Mesothelial cell of epicardium (in vitro differentiated cells): ENCODE measurements at regions not wholly inside any gene's neighbourhood (a gene's known extent, or its start where the extent isn't known, plus 50 kb on each side); places are given as distances from the start of the nearest gene placed in this dataset.

Source experiments
- DNase-seq, 2 experiments: peaks; one replicate each; pipeline ENCODE4 v3.0.0; 2021; ENCODE audit warnings: low spot score in 2 of 2; ENCODE audit not compliant: unreplicated experiment in 2 of 2
- H3K27ac Mint-ChIP-seq: 2 replicates; pipeline ENCODE4 v1.8.0; 2021; ENCODE audit warnings: mixed read lengths
- H3K27me3 Mint-ChIP-seq: 2 replicates; pipeline ENCODE4 v1.8.0; 2021; ENCODE audit warnings: low read depth, mixed read lengths
- H3K36me3 Mint-ChIP-seq: 2 replicates; pipeline ENCODE4 v1.8.0; 2021; ENCODE audit warnings: mixed read lengths
- H3K4me1 Mint-ChIP-seq: 2 replicates; pipeline ENCODE4 v1.8.0; 2021; ENCODE audit warnings: mixed read lengths
- H3K4me3 Mint-ChIP-seq: 2 replicates; pipeline ENCODE4 v1.8.0; 2021; ENCODE audit warnings: mild to moderate bottlenecking, moderate library complexity, mixed read lengths
- H3K9me3 Mint-ChIP-seq: 2 replicates; pipeline ENCODE4 v1.8.0; 2021; ENCODE audit warnings: mixed read lengths
- TF ChIP-seq, protein P1 (sequence below): fragments of 200-600 bp; sonication (generic); IDR thresholded peaks from one replicate; pipeline ENCODE4 v1.5.0; 2021; ENCODE audit warnings: antibody characterized with exemption; ENCODE audit not compliant: unreplicated experiment

DNA sequence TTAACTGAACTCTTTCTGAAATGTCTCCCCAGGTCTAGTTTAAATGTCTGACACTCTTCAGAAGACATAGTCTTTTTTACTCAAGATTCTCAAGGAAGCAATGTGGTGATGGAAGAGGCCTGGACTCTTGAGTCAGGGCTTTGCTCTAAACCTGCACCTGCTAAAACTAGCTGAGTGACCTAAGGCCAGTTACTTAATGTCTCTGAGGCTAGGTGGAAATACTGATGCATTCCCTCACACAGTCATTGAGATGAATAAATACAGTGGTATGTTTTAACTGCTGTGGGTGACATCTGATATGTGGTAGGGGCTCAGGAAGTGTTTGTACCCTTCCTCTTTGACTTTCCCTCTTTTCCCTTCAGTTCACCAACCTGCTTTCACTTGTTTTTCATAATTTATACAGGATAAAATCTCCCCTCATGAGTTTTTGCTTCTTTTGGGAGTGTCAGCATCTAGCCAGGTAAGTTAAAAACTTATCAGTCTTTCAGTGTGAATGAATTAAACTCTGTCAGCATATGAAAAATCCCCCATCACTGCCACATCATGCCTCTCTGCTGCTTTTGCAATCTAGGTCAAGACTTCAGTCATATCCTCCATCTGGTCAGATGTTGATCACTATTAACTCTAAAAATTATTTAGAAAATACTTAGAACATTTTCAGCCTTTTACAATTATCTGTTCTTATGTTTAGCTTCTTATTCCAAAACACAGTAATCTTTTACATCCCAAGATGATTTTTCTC lies 178.7 kb upstream of the TNFAIP3 start:
- TF ChIP-seq, protein P1, sequence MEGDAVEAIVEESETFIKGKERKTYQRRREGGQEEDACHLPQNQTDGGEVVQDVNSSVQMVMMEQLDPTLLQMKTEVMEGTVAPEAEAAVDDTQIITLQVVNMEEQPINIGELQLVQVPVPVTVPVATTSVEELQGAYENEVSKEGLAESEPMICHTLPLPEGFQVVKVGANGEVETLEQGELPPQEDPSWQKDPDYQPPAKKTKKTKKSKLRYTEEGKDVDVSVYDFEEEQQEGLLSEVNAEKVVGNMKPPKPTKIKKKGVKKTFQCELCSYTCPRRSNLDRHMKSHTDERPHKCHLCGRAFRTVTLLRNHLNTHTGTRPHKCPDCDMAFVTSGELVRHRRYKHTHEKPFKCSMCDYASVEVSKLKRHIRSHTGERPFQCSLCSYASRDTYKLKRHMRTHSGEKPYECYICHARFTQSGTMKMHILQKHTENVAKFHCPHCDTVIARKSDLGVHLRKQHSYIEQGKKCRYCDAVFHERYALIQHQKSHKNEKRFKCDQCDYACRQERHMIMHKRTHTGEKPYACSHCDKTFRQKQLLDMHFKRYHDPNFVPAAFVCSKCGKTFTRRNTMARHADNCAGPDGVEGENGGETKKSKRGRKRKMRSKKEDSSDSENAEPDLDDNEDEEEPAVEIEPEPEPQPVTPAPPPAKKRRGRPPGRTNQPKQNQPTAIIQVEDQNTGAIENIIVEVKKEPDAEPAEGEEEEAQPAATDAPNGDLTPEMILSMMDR: no peak
- peaks cover 15% of the 10 kb centered on the region for H3K4me1 Mint-ChIP-seq
- no peak overlapping the region for H3K4me3 Mint-ChIP-seq
- no peaks in the 10 kb centered on the region for H3K9me3 Mint-ChIP-seq
- no peaks in the 10 kb centered on the region for H3K27me3 Mint-ChIP-seq
- H3K27ac Mint-ChIP-seq: no peak overlapping the region
- no peak for DNase-seq
- no peaks in the 10 kb centered on the region for H3K36me3 Mint-ChIP-seq

DNA sequence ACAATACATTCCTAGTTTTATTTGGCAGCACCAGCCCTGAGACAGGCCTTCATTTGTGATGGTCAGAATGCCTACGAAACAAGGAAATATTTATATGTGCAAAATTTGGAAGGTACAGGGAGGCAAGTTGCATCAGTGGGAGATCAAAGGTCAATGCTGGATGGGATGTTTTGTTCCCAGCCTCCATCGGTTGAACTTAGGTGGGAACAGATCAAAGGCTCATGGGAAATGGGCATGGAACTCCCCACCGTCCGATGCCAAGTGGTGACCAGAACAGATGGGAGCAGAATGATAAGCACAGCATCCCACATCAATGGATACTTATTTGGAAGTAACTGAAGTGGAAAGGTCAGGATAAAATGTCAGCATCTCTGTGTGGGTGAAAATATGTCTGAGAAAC lies 177.7 kb upstream of the TNFAIP3 start:
- DNase-seq: no peak
- Mint-ChIP-seq H3K4me3 (no peak overlapping the region), H3K4me1 (peaks cover 13% of the 10 kb centered on the region), H3K27me3 (no peaks in the 10 kb centered on the region), H3K36me3 (no peaks in the 10 kb centered on the region), H3K9me3 (no peaks in the 10 kb centered on the region), H3K27ac (no peak overlapping the region)
- TF ChIP-seq, protein P1: no peak

DNA sequence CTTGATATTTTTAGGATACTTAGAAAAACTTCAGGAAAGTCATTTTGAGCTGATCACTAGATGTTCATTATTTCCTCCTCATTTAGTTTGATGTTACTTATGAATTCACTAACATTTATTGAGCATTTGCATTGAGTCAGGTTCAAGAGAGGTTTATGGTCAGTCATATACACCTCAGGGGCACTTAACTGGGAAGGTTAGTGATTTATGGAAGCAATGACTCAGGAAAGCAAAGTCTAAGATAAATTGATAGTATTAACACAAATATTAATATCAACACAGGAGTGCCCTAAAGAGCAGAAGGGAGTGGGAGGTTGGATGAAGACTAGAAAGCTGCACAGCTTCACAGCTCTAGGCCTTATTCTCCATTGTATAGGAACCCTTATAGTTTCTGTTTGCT lies 177.0 kb upstream of the TNFAIP3 start:
- no peaks in the 10 kb centered on the region for H3K36me3 Mint-ChIP-seq
- H3K27me3 Mint-ChIP-seq: no peaks in the 10 kb centered on the region
- H3K27ac Mint-ChIP-seq: no peak overlapping the region
- no peak for DNase-seq
- no peak overlapping the region for H3K4me3 Mint-ChIP-seq
- no peaks in the 10 kb centered on the region for H3K9me3 Mint-ChIP-seq
- TF ChIP-seq, protein P1: no peak
- peaks cover 7% of the 10 kb centered on the region for H3K4me1 Mint-ChIP-seq

DNA sequence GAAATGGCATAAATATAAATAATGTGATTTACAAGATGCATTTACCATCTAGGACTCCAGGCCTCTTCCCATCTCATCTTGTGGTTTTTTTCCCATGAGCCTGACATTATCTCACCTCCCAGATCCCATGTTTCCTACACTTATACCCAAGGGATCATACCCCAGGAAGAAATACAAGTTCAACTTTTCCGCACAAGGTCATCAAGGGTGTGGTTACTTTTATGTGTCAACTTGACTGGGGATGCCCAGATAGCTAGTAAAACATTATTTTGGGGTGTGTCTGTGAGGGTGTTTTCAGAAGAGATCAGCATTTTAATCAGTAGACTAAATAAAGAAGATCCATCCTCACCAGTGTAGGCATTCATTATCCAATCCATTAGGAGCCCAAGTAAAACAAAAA lies 176.3 kb upstream of the TNFAIP3 start:
- Mint-ChIP-seq H3K27ac (no peak overlapping the region), H3K4me3 (no peak overlapping the region), H3K4me1 (peaks cover 7% of the 10 kb centered on the region), H3K36me3 (no peaks in the 10 kb centered on the region), H3K27me3 (no peaks in the 10 kb centered on the region), H3K9me3 (no peaks in the 10 kb centered on the region)
- TF ChIP-seq, protein P1: no peak
- DNase-seq: no peak

DNA sequence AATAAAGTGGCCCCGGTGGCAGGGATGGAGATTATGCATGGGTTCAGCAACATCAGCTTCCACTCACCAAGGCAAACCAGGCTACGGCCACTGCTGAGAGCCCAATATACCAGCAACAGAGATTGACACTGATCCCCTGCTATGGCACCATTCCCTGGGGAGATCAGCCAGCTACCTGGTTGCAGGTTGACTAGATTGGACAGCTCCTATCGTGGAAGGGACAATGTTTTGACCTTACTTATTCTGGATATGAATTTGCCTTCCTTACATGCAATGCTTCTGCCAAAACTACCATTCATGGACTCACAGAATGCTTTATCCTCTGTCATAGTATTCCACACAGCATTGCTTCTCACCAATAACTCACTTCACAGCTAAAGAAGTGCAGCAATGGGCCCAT lies 174.8 kb upstream of the TNFAIP3 start:
- H3K4me3 Mint-ChIP-seq: no peak overlapping the region
- peaks cover 12% of the 10 kb centered on the region for H3K4me1 Mint-ChIP-seq
- no peak overlapping the region for H3K27ac Mint-ChIP-seq
- no peak for DNase-seq
- TF ChIP-seq, protein P1: no peak
- H3K27me3 Mint-ChIP-seq: no peaks in the 10 kb centered on the region
- no peaks in the 10 kb centered on the region for H3K36me3 Mint-ChIP-seq
- H3K9me3 Mint-ChIP-seq: no peaks in the 10 kb centered on the region
